GM12892 (cell line): ENCODE measurements at regions not wholly inside any gene's neighbourhood (a gene's known extent, or its start where the extent isn't known, plus 50 kb on each side); places are given as distances from the start of the nearest gene placed in this dataset.

Experiments used
- POLR2A ChIP-seq: IDR thresholded peaks from 2 replicates; pipeline ENCODE4 v1.6.1; 2011; ENCODE audit warnings: low read depth, low read length, control low read depth
- POLR2AphosphoS5 ChIP-seq: IDR thresholded peaks from 2 replicates; pipeline ENCODE4 v1.6.1; 2011; ENCODE audit warnings: low read depth, low read length, control low read depth
- TAF1 ChIP-seq: IDR thresholded peaks from 2 replicates; pipeline ENCODE4 v1.6.1; 2011; ENCODE audit warnings: low read depth, mild to moderate bottlenecking, control low read depth, low read length, borderline replicate concordance

- TF ChIP-seq POLR2A: no peak
- TF ChIP-seq TAF1: no peak
- TF ChIP-seq POLR2AphosphoS5: no peak
Observed at GRCh38 chr3:152717252-152717651, 117.7 kb upstream of the P2RY1 start.
